NB4 (cell line): ENCODE measurements at regions not wholly inside any gene's neighbourhood (a gene's known extent, or its start where the extent isn't known, plus 50 kb on each side); places are given as distances from the start of the nearest gene placed in this dataset.

Experiments
- POLR2A ChIP-seq: IDR thresholded peaks from 2 replicates; pipeline ENCODE4 v1.6.1; 2011; ENCODE audit warnings: mild to moderate bottlenecking; ENCODE audit not compliant: insufficient read length; ENCODE audit errors: extremely low read depth
- TF ChIP-seq, protein P1 (sequence below): IDR thresholded peaks from one replicate; pipeline ENCODE4 v1.5.1; 2012; ENCODE audit warnings: low read depth, low read length
- TF ChIP-seq, protein P2 (sequence below): IDR thresholded peaks from 2 replicates; pipeline ENCODE4 v1.6.1; 2011; ENCODE audit warnings: low read depth, low read length

DNA sequence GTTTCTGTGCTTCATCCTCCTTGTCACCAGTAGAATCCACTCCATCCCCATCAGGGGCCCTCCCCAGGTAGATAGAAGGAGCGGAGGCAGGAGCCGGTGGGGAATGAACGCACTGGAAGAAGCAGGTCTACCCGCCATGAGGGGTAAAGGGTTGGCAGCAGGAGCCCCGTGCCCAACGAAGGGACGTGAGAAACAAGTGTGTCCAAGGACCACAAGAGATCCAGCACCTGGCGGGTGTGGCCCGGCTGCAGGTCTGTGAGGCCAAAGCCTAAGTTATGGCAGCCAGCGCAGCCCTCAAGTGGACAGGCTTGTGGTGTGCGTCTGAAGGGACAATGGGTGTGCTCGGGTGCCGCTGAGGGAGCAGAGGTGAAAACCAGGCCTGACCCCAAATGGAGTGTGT is 94.3 kb downstream of the IRX2 start:
- no peak for TF ChIP-seq POLR2A
- TF ChIP-seq, protein P1, sequence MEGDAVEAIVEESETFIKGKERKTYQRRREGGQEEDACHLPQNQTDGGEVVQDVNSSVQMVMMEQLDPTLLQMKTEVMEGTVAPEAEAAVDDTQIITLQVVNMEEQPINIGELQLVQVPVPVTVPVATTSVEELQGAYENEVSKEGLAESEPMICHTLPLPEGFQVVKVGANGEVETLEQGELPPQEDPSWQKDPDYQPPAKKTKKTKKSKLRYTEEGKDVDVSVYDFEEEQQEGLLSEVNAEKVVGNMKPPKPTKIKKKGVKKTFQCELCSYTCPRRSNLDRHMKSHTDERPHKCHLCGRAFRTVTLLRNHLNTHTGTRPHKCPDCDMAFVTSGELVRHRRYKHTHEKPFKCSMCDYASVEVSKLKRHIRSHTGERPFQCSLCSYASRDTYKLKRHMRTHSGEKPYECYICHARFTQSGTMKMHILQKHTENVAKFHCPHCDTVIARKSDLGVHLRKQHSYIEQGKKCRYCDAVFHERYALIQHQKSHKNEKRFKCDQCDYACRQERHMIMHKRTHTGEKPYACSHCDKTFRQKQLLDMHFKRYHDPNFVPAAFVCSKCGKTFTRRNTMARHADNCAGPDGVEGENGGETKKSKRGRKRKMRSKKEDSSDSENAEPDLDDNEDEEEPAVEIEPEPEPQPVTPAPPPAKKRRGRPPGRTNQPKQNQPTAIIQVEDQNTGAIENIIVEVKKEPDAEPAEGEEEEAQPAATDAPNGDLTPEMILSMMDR, result no peak
- TF ChIP-seq, protein P2, sequence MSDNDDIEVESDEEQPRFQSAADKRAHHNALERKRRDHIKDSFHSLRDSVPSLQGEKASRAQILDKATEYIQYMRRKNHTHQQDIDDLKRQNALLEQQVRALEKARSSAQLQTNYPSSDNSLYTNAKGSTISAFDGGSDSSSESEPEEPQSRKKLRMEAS, result no peak
